Neural cell (in vitro differentiated cells): ENCODE measurements at regions not wholly inside any gene's neighbourhood (a gene's known extent, or its start where the extent isn't known, plus 50 kb on each side); places are given as distances from the start of the nearest gene placed in this dataset.
"Not testable (repeated sequence)": the region's sequence is repeated elsewhere in the genome, so short reads cannot be mapped to it uniquely, and the experiment has no call there.

Source experiments
- H2AFZ ChIP-seq: fragments of 200-600, 300-800 bp; sonication (generic), shearing (Covaris generic); 2 replicates; pipeline ENCODE4 v1.6.0; 2014; ENCODE audit warnings: low read depth, mild to moderate bottlenecking, antibody characterized with exemption, low read length, moderate library complexity
- H3F3A ChIP-seq: fragments of 200-600 bp; shearing (Covaris generic); 2 replicates; pipeline ENCODE4 v1.6.1; 2016; ENCODE audit warnings: mild to moderate bottlenecking, moderate library complexity, mixed read lengths, antibody characterized with exemption, low read length; ENCODE audit not compliant: insufficient read depth, poor library complexity, severe bottlenecking
- H3K27ac ChIP-seq: fragments of 200-600, 300-800 bp; sonication (generic), shearing (Covaris generic); 2 replicates; pipeline ENCODE4 v1.5.1; 2014; ENCODE audit warnings: mild to moderate bottlenecking, low read length, moderate library complexity
- H3K27me3 ChIP-seq: fragments of 300-800, 200-600 bp; sonication (generic), shearing (Covaris generic); 2 replicates; pipeline ENCODE4 v1.6.0; 2014; ENCODE audit warnings: mild to moderate bottlenecking, low read depth, low read length, moderate library complexity; ENCODE audit not compliant: insufficient read depth
- H3K36me3 ChIP-seq: fragments of 300-800, 200-600 bp; sonication (generic), shearing (Covaris generic); 2 replicates; pipeline ENCODE4 v1.5.1; 2014; ENCODE audit warnings: mild to moderate bottlenecking, antibody characterized with exemption, low read length, moderate library complexity; ENCODE audit not compliant: insufficient read depth
- H3K4me2 ChIP-seq: fragments of 300-800, 200-600 bp; sonication (generic), shearing (Covaris generic); 2 replicates; pipeline ENCODE4 v1.6.0; 2014; ENCODE audit warnings: mild to moderate bottlenecking, low read length
- H3K4me3 ChIP-seq: fragments of 300-800, 200-600 bp; sonication (generic), shearing (Covaris generic); 2 replicates; pipeline ENCODE4 v1.5.1; 2014; ENCODE audit warnings: mild to moderate bottlenecking, low read length, moderate library complexity
- H3K79me2 ChIP-seq: fragments of 200-600 bp; shearing (Covaris generic); replicated peaks from 2 replicates; pipeline ENCODE4 v1.6.0; 2014; ENCODE audit warnings: mild to moderate bottlenecking, low read length, moderate library complexity; ENCODE audit not compliant: insufficient read depth
- H3K9ac ChIP-seq: fragments of 300-800, 200-600 bp; sonication (generic), shearing (Covaris generic); 2 replicates; pipeline ENCODE4 v1.6.1; 2016; ENCODE audit warnings: mild to moderate bottlenecking, low read length, mixed read lengths
- H3K9me2 ChIP-seq: fragments of 200-600 bp; shearing (Covaris generic); 2 replicates; pipeline ENCODE4 v1.6.1; 2016; ENCODE audit warnings: mild to moderate bottlenecking, low read length, mixed read lengths; ENCODE audit not compliant: insufficient read depth
- H3K9me3 ChIP-seq: fragments of 200-600, 300-800 bp; sonication (generic), shearing (Covaris generic); 2 replicates; pipeline ENCODE4 v1.6.1; 2016; ENCODE audit warnings: mild to moderate bottlenecking, mixed run types, low read length, moderate library complexity, mixed read lengths
- H4K20me1 ChIP-seq: fragments of 200-600 bp; shearing (Covaris generic); 2 replicates; pipeline ENCODE4 v1.6.1; 2016; ENCODE audit warnings: mild to moderate bottlenecking, mixed run types; ENCODE audit not compliant: insufficient read depth
- CTCF ChIP-seq: fragments of 450-650 bp; IDR thresholded peaks from 2 replicates; pipeline ENCODE4 v1.5.1; 2014; ENCODE audit warnings: antibody characterized with exemption, mild to moderate bottlenecking, moderate library complexity; ENCODE audit not compliant: poor library complexity, severe bottlenecking
- EP300 ChIP-seq: fragments of 450-650 bp; conservative IDR thresholded peaks from 2 replicates; pipeline ENCODE4 v1.6.1; 2014; ENCODE audit warnings: antibody characterized with exemption, mild to moderate bottlenecking, moderate library complexity; ENCODE audit not compliant: poor library complexity, severe bottlenecking
- EZH2 ChIP-seq: fragments of 200-600, 300-800 bp; shearing (Covaris generic), sonication (generic); IDR thresholded peaks from 2 replicates; pipeline ENCODE4 v1.6.1; 2014; ENCODE audit warnings: antibody characterized with exemption, low read length, borderline replicate concordance, mild to moderate bottlenecking; ENCODE audit not compliant: insufficient read depth, poor library complexity, severe bottlenecking
- MXI1 ChIP-seq: fragments of 450-650 bp; conservative IDR thresholded peaks from 2 replicates; pipeline ENCODE4 v1.6.1; 2014; ENCODE audit warnings: antibody characterized with exemption, mild to moderate bottlenecking; ENCODE audit not compliant: poor library complexity, severe bottlenecking
- POLR2AphosphoS5 ChIP-seq: IDR thresholded peaks from 2 replicates; pipeline ENCODE4 v1.6.1; 2012
- RAD21 ChIP-seq: fragments of 450-650 bp; conservative IDR thresholded peaks from 2 replicates; pipeline ENCODE4 v1.6.1; 2014; ENCODE audit warnings: antibody characterized with exemption, mild to moderate bottlenecking, moderate library complexity
- SMC3 ChIP-seq: fragments of 450-650 bp; conservative IDR thresholded peaks from 2 replicates; pipeline ENCODE4 v1.6.1; 2014; ENCODE audit warnings: antibody characterized with exemption, mild to moderate bottlenecking, moderate library complexity; ENCODE audit not compliant: poor library complexity
- TAF1 ChIP-seq: IDR thresholded peaks from 2 replicates; pipeline ENCODE4 v1.6.1; 2012; ENCODE audit warnings: low read depth
- TF ChIP-seq, protein P1 (sequence below): IDR thresholded peaks from 2 replicates; pipeline ENCODE4 v1.6.1; 2012; ENCODE audit warnings: borderline replicate concordance

DNA sequence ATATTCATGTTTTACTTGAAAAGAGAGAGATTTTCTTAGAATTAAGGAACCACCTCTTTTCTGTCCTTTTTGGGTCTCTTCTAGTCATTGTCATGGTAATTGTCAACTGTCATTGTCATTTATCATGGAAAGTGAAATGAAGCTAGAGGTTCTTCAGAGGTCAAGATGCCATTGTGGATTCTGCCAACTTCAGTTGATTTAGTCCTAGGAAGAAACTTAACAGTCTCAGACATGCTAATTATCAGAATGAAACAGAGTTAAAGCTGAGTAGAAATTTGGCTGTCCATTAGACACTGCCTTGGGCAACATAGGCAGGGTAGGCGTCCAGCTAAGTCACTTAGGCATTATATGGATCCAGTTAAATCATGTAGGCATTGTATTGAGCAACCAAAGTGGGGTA is 796.1 kb upstream of the ADGRL3 start:
- Histone ChIP-seq H3F3A (no peaks in the 10 kb centered on the region), H3K9ac (no peak overlapping the region), H3K9me3 (no peaks in the 10 kb centered on the region), H3K27ac (no peak overlapping the region), H3K36me3 (no peaks in the 10 kb centered on the region), H3K79me2 (no peaks in the 10 kb centered on the region), H2AFZ (no peak overlapping the region), H3K27me3 (no peaks in the 10 kb centered on the region), H4K20me1 (no peaks in the 10 kb centered on the region), H3K9me2 (no peaks in the 10 kb centered on the region), H3K4me3 (no peak overlapping the region), H3K4me2 (no peak overlapping the region)
- TF ChIP-seq SMC3 (no peak), CTCF (no peak), POLR2AphosphoS5 (no peak), EP300 (no peak), MXI1 (no peak), TAF1 (no peak), EZH2 (no peak), RAD21 (no peak)
- TF ChIP-seq, protein P1, sequence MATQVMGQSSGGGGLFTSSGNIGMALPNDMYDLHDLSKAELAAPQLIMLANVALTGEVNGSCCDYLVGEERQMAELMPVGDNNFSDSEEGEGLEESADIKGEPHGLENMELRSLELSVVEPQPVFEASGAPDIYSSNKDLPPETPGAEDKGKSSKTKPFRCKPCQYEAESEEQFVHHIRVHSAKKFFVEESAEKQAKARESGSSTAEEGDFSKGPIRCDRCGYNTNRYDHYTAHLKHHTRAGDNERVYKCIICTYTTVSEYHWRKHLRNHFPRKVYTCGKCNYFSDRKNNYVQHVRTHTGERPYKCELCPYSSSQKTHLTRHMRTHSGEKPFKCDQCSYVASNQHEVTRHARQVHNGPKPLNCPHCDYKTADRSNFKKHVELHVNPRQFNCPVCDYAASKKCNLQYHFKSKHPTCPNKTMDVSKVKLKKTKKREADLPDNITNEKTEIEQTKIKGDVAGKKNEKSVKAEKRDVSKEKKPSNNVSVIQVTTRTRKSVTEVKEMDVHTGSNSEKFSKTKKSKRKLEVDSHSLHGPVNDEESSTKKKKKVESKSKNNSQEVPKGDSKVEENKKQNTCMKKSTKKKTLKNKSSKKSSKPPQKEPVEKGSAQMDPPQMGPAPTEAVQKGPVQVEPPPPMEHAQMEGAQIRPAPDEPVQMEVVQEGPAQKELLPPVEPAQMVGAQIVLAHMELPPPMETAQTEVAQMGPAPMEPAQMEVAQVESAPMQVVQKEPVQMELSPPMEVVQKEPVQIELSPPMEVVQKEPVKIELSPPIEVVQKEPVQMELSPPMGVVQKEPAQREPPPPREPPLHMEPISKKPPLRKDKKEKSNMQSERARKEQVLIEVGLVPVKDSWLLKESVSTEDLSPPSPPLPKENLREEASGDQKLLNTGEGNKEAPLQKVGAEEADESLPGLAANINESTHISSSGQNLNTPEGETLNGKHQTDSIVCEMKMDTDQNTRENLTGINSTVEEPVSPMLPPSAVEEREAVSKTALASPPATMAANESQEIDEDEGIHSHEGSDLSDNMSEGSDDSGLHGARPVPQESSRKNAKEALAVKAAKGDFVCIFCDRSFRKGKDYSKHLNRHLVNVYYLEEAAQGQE = no peak

DNA sequence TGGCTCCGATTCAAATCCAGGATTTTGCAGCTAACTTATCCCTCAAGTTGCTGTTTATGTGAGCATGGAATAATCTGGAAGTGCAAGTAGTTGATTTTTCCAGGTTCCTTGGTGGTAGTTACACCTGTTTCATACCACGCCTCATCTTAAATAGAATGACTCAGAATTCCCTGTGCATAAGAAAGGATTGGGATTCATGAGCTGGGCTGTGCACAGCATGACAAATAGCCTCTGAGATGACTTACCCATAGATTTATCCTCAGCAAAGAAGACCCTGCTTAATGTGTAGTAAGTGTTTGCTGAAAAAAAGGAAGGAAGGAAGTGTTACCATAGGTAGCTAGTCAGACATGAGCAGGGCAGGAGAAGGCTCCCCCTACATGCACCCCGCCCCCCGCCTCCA is 777.7 kb upstream of the ADGRL3 start:
- Histone ChIP-seq H3K27ac (no peak overlapping the region), H2AFZ (no peak overlapping the region), H3K36me3 (no peaks in the 10 kb centered on the region), H3F3A (no peaks in the 10 kb centered on the region), H3K9ac (no peak overlapping the region), H3K79me2 (no peaks in the 10 kb centered on the region), H4K20me1 (no peaks in the 10 kb centered on the region), H3K27me3 (no peaks in the 10 kb centered on the region), H3K4me3 (no peak overlapping the region), H3K4me2 (no peak overlapping the region), H3K9me3 (no peaks in the 10 kb centered on the region), H3K9me2 (no peaks in the 10 kb centered on the region)
- no peak for TF ChIP-seq EP300
- TF ChIP-seq CTCF = no peak
- no peak for TF ChIP-seq POLR2AphosphoS5

- not testable (repeated sequence) for H3K27me3 ChIP-seq, H3K9me3 ChIP-seq, H3K27ac ChIP-seq, H3K4me2 ChIP-seq, H3K9ac ChIP-seq, H4K20me1 ChIP-seq, H3K4me3 ChIP-seq, H3K79me2 ChIP-seq, H3K9me2 ChIP-seq, H3K36me3 ChIP-seq, H3F3A ChIP-seq, H2AFZ ChIP-seq
Observed at GRCh38 chr4:60423573-60424184, 776.4 kb upstream of the ADGRL3 start.
